GM12878 (cell line): ENCODE measurements at regions not wholly inside any gene's neighbourhood (a gene's known extent, or its start where the extent isn't known, plus 50 kb on each side); places are given as distances from the start of the nearest gene placed in this dataset.

Experiments used
- ATAC-seq: fragments of 200-7000 bp; cut with Tn5 transposase; 3 replicates; pipeline ENCODE4 v1.9.1; 2020; ENCODE audit warnings: mild to moderate bottlenecking, moderate library complexity
- BruUV-seq: library from RNA; stranded (reverse); fragments of 400-500 nt; replicated peaks from 2 replicates; lab custom pipeline; 2021; lab: Mats Ljungman, UMichigan
- CTCF ChIA-PET: fragments of 300-600 bp; sonication (Branson Sonifier 250); formaldehyde crosslinking; extraction: SDS; loops from one replicate; lab custom pipeline; 2021; ENCODE audit warnings: inconsistent platforms; lab: Yijun Ruan, JAX
- POLR2A ChIA-PET: fragments of 350-600 bp; formaldehyde crosslinking; extraction: SDS; loops from one replicate; lab custom pipeline; 2021; ENCODE audit warnings: inconsistent platforms; lab: Charles Lee
- RAD21 ChIA-PET: fragments of 300-600 bp; sonication (Branson Sonifier 250); formaldehyde crosslinking; loops from one replicate; lab custom pipeline; 2023; ENCODE audit warnings: antibody characterized with exemption; ENCODE audit not compliant: unreplicated experiment; lab: Charles Lee
- SMC1A ChIA-PET: fragments of 300-600 bp; sonication (Branson Sonifier 250); formaldehyde crosslinking; loops from one replicate; lab custom pipeline; 2023; ENCODE audit not compliant: unreplicated experiment, uncharacterized antibody; lab: Charles Lee
- DNase-seq: peaks from one replicate; pipeline ENCODE4 v3.0.0-alpha.2; 2011; ENCODE audit warnings: low read depth, low spot score
- FAIRE-seq: peaks from 3 replicates; lab custom pipeline; 2011; peaks lifted over from hg19 to GRCh38; lab: Jason Lieb, UNC
- H2AFZ ChIP-seq: 2 replicates; pipeline ENCODE4 v1.6.0; 2011; ENCODE audit warnings: low read depth, low read length, control low read depth; ENCODE audit not compliant: control insufficient read depth
- H3K27ac ChIP-seq: 2 replicates; pipeline ENCODE4 v1.5.1; 2011; ENCODE audit warnings: control low read depth; ENCODE audit not compliant: control insufficient read depth, insufficient read depth
- H3K27me3 ChIP-seq, 2 experiments: replicated peaks in 1 of 2; 2 replicates each; pipeline versions ENCODE4 v1.6.0 to v1.6.1; 2011; ENCODE audit warnings: low read length in 1 of 2; ENCODE audit not compliant: control insufficient read depth in 2 of 2, insufficient read depth in 2 of 2
- H3K36me3 ChIP-seq, 2 experiments: 2 replicates each; pipeline ENCODE4 v1.5.1; 2011; ENCODE audit warnings: low read length in 1 of 2; ENCODE audit not compliant: control insufficient read depth in 2 of 2, insufficient read depth in 2 of 2
- H3K4me1 ChIP-seq: 2 replicates; pipeline ENCODE4 v1.6.1; 2011; ENCODE audit warnings: mild to moderate bottlenecking, low read length, moderate library complexity, mixed read lengths; ENCODE audit not compliant: control insufficient read depth, insufficient read depth
- H3K4me2 ChIP-seq: 2 replicates; pipeline ENCODE4 v1.6.0; 2011; ENCODE audit warnings: control low read depth; ENCODE audit not compliant: control insufficient read depth, insufficient read depth
- H3K4me3 ChIP-seq: fragments of 200-600 bp; sonication (generic); 2 replicates; pipeline ENCODE4 v1.5.1; 2016
- H3K79me2 ChIP-seq: 2 replicates; pipeline ENCODE4 v1.6.0; 2011; ENCODE audit warnings: low read length; ENCODE audit not compliant: control insufficient read depth, insufficient read depth
- H3K9ac ChIP-seq: 2 replicates; pipeline ENCODE4 v1.8.0; 2011; ENCODE audit warnings: low read length, control low read depth, mixed read lengths; ENCODE audit not compliant: control insufficient read depth, insufficient read depth
- H3K9me3 ChIP-seq: replicated peaks from 3 replicates; pipeline ENCODE4 v1.5.1; 2011; ENCODE audit warnings: mild to moderate bottlenecking, low read length; ENCODE audit not compliant: control insufficient read depth, insufficient read depth
- H4K20me1 ChIP-seq: 2 replicates; pipeline ENCODE4 v1.6.0; 2011; ENCODE audit not compliant: control insufficient read depth, insufficient read depth
- BCL3 ChIP-seq: IDR thresholded peaks from 2 replicates; pipeline ENCODE4 v1.6.1; 2011; ENCODE audit warnings: borderline replicate concordance, low read depth, mild to moderate bottlenecking, moderate library complexity, low read length; ENCODE audit not compliant: insufficient read depth, poor library complexity, severe bottlenecking
- PBX3 ChIP-seq: IDR thresholded peaks from 2 replicates; pipeline ENCODE4 v1.6.1; 2011; ENCODE audit warnings: mild to moderate bottlenecking, low read depth, low read length, moderate library complexity; ENCODE audit not compliant: insufficient replicate concordance
- RELB ChIP-seq: fragments of 450-650 bp; IDR thresholded peaks from 2 replicates; pipeline ENCODE4 v1.6.1; 2017; ENCODE audit warnings: low read depth, mild to moderate bottlenecking, moderate library complexity
- ZNF217 ChIP-seq: fragments of 450-650 bp; IDR thresholded peaks from 2 replicates; pipeline ENCODE4 v1.6.1; 2017; ENCODE audit warnings: antibody characterized with exemption, mild to moderate bottlenecking
- WGBS: methylation state at CpG from one replicate; pipeline ENCODE4 v1.1.6; 2016; ENCODE audit warnings: low lambda C conversion rate; ENCODE audit not compliant: insufficient replicate concordance, insufficient coverage; ENCODE audit errors: missing lambda C conversion rate; 5-methylcytosine and 5-hydroxymethylcytosine counted together
- in situ Hi-C: fragments of 300-500 bp; cut with MboI; formaldehyde crosslinking; loops from 9 replicates; pipeline ENCODE4 v1.14.3; 2018; ENCODE audit warnings: mixed read lengths
- intact Hi-C: fragments of 100-400 bp; cut with micrococcal nuclease; formaldehyde crosslinking; loops from one replicate; pipeline ENCODE4 v1.14.2; 2022; ENCODE audit not compliant: unreplicated experiment

GRCh38 chr15:69896606-69897005 lies 201.1 kb downstream of the TLE3 start (continued):
- TF ChIP-seq BCL3: no peak

- ChIA-PET SMC1A (no interaction called here), CTCF (no interaction called here)
- FAIRE-seq: no peak
Measured at GRCh38 chr15:69897061-69897460, 200.7 kb downstream of the TLE3 start.

More at GRCh38 chr15:69897061-69897460, 200.7 kb downstream of the TLE3 start:
- BruUV-seq: no TSS peak
- Histone ChIP-seq H3K27me3 (peaks cover 0 to 3% of the 10 kb centered on the region in 2 experiments; a peak in 2 of 4 replicates), H3K9ac (no peak overlapping the region)
- ChIA-PET RAD21 (no interaction called here), POLR2A (no interaction called here)
- WGBS: 32% methylated on average over 4 of the region's 4 CpGs
- in situ Hi-C loops: no loop called here
- no peak for TF ChIP-seq ZNF217
- TF ChIP-seq RELB: no peak
- no peak for TF ChIP-seq PBX3
- TF ChIP-seq, all 136 proteins: peak for 0
- Histone ChIP-seq H3K36me3 (no peaks in the 10 kb centered on the region), H3K79me2 (no peaks in the 10 kb centered on the region), H3K4me3 (no peak overlapping the region), H3K4me1 (no peaks in the 10 kb centered on the region), H3K4me2 (no peak overlapping the region), H2AFZ (no peak overlapping the region), H3K27ac (no peak overlapping the region), H3K9me3 (no peaks in the 10 kb centered on the region), H4K20me1 (no peaks in the 10 kb centered on the region)
- intact Hi-C loops: no loop called here
- no peak for ATAC-seq
- no peak for DNase-seq
